Adrenal gland (tissue), 9 donors: ENCODE measurements at regions not wholly inside any gene's neighbourhood (a gene's known extent, or its start where the extent isn't known, plus 50 kb on each side); places are given as distances from the start of the nearest gene placed in this dataset.

Experiments used
- DNase-seq, 7 donors: peaks; one replicate each; pipeline ENCODE4 v3.0.0-alpha.2; 2019 to 2020
- H3K27ac ChIP-seq, 5 donors: fragments of 200-600 bp; sonication (generic) in 4 of 5; 1 replicate in 3 of 5; 2 replicates in 2 of 5; pipeline versions ENCODE4 v1.5.1 to v1.8.0; 2016 to 2020; ENCODE audit warnings: mild to moderate bottlenecking in 1 of 5
- H3K27me3 ChIP-seq: fragments of 200-600 bp; 2 replicates; pipeline ENCODE4 v1.8.0; 2021
- H3K36me3 ChIP-seq, 2 donors: fragments of 200-600 bp; replicated peaks in 1 of 2; 1 replicate in 1 of 2; 2 replicates in 1 of 2; pipeline versions ENCODE4 v1.5.1 to v1.8.0; 2018 to 2022
- H3K4me1 ChIP-seq, 2 donors: fragments of 200-600 bp; replicated peaks in 1 of 2; 1 replicate in 1 of 2; 2 replicates in 1 of 2; pipeline versions ENCODE4 v1.5.1 to v1.8.0; 2018 to 2021
- H3K4me3 ChIP-seq, 4 donors: fragments of 200-600 bp; sonication (generic) in 3 of 4; one replicate each; pipeline ENCODE4 v1.5.1; 2016 to 2018
- H3K9me3 ChIP-seq, 3 donors: fragments of 200-600 bp; sonication (generic) in 1 of 3; replicated peaks in 1 of 3; 1 replicate in 2 of 3; 2 replicates in 1 of 3; pipeline versions ENCODE4 v1.5.1 to v1.8.0; 2016 to 2021
- CTCF ChIP-seq, 6 experiments: fragments of 450-650 bp in 4 of 6; fragments of 200-600 bp in 2 of 6; sonication (generic) in 1 of 6; IDR thresholded peaks; 1 replicate in 5 of 6; 2 replicates in 1 of 6; pipeline versions ENCODE4 v1.5.1 to v1.8.0; 2016 to 2021; ENCODE audit warnings: antibody characterized with exemption in 6 of 6, mild to moderate bottlenecking in 2 of 6, moderate library complexity in 1 of 6
- POLR2A ChIP-seq, 2 donors: fragments of 450-650 bp; IDR thresholded peaks; one replicate each; pipeline ENCODE4 v1.6.1; 2017; ENCODE audit warnings: antibody characterized with exemption in 2 of 2, mild to moderate bottlenecking in 2 of 2, moderate library complexity in 1 of 2
- WGBS, 4 donors: extraction: QIAGEN DNeasy Blood & Tissue Kit in 2 of 4; methylation state at CpG; one replicate each; pipeline versions ENCODE4 v1.1.5 to v1.1.7; 2013 to 2017; 5-methylcytosine and 5-hydroxymethylcytosine counted together
- intact Hi-C, 2 donors: fragments of 100-400 bp; cut with DNase I; formaldehyde crosslinking; loops; one replicate each; pipeline versions ENCODE4 v1.14.1 to v1.15.0; 2022 to 2023
- donor health status: healthy with polysubstance abuse.
- donor health status: Bipolar disorder and iron deficiency.
- donor health status: DM: yes; HTN: yes; CAD: no.
- donor health status: DM: no; HTN: no; CAD: no.
- donor health status: DM: no; HTN: no; CAD: no.

DNA sequence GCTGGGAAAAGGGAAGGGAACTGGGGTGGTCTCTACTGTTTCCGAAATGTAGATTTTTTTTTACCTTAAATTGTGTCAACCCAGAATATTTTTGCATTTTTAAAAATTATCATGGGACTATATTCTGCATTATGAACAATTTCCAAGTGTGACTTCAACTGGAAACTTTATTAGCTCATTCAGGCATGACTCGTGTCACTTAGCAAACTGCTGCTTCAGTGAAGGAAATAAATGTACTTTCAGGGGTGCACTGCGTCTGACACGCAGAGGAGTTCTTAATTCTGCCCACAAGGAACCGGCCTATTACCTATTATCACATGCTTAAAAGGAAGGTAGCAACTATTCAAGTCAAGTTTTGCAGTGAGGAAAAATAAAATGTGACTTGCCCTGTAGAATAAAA lies 291.3 kb upstream of the PRDM1 start:
- Histone ChIP-seq H3K4me1 (peaks cover 38 to 50% of the 10 kb centered on the region in 2 donors), H3K4me3 (no peak overlapping the region), H3K27me3 (no peaks in the 10 kb centered on the region), H3K27ac (no peak overlapping the region), H3K9me3 (no peaks in the 10 kb centered on the region), H3K36me3 (no peaks in the 10 kb centered on the region)
- 87 to 93% (median 89%) methylated on average over 5 of the region's 5 CpGs for WGBS, 4 donors
- TF ChIP-seq CTCF (IDR thresholded peaks at IDR 0.05), result no peak
- TF ChIP-seq POLR2A (IDR thresholded peaks at IDR 0.05), result no peak
- intact Hi-C loops, result no loop called here
- no peak for DNase-seq

DNA sequence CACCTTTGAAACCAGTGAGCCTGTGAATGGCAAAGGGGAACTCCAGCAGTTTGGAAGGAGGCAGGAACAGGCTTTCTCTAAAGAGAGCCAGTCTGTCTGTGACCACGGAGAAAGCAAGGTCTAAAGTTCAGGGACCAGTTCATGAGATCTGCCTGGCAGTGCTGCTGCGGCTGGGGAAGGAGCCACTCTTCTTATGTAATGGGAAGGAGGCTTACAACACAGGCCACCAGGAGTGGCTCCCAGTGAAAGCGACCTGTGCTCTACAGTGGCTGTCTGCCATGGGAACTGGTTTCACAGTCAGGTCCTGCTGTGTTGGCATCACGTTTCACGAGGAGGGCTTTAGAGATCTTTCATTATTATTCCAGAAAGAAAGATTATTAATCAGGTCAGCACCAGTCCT lies 291.9 kb upstream of the PRDM1 start:
- DNase-seq, result peak; percentile 54 to 84 (median 73)
- intact Hi-C loops, result no loop called here
- TF ChIP-seq POLR2A (IDR thresholded peaks at IDR 0.05), result no peak
- TF ChIP-seq CTCF (IDR thresholded peaks at IDR 0.05), result no peak
- Histone ChIP-seq H3K27me3 (no peaks in the 10 kb centered on the region), H3K27ac (peak overlapping the region in 1 of 5 donors; percentile 22), H3K4me1 (peaks cover 36 to 49% of the 10 kb centered on the region in 2 donors), H3K36me3 (no peaks in the 10 kb centered on the region), H3K9me3 (no peaks in the 10 kb centered on the region), H3K4me3 (no peak overlapping the region)
- 13 to 27% (median 17%) methylated on average over 5 of the region's 5 CpGs for WGBS, 4 donors

DNA sequence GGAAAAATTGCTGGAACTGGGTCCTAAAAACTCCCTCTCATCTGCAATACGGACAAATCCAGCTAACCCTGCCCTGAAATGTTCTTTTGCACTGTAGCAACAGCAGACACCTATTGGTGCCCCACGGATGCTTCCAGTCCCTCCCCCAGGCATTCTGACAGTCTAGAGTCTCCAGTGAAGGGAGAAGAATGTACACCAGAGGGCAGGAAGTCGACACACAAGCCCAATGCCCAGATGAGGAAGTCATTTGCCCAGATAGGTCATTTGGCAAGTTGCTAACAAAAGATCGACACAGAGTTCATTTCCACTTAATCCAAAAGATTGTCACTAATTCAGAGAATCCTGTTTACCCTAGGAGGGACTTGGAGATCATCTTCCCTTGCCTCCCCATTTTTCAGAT lies 293.0 kb upstream of the PRDM1 start:
- Histone ChIP-seq H3K27me3 (no peaks in the 10 kb centered on the region), H3K36me3 (no peaks in the 10 kb centered on the region), H3K9me3 (no peaks in the 10 kb centered on the region), H3K27ac (no peak overlapping the region), H3K4me1 (peaks cover 25 to 39% of the 10 kb centered on the region in 2 donors), H3K4me3 (no peak overlapping the region)
- no peak for TF ChIP-seq POLR2A (IDR thresholded peaks at IDR 0.05)
- peak in 2 of 6 experiments; percentile 28 to 29 for TF ChIP-seq CTCF (IDR thresholded peaks at IDR 0.05)
- WGBS, 4 donors, result 52 to 67% (median 60%) methylated on average over 4 of the region's 4 CpGs
- DNase-seq, result peak in 2 of 7 donors; percentile 27 to 48
- intact Hi-C loops, result no loop called here

- no peaks in the 10 kb centered on the region for H3K36me3 ChIP-seq
- TF ChIP-seq POLR2A (IDR thresholded peaks at IDR 0.05) (no peak), CTCF (IDR thresholded peaks at IDR 0.05) (no peak)
- no peak overlapping the region for H3K4me3 ChIP-seq
- 53 to 57% (median 55%) methylated on average over 5 of the region's 5 CpGs for WGBS, 4 donors
- H3K27ac ChIP-seq, result no peak overlapping the region
- no peaks in the 10 kb centered on the region for H3K9me3 ChIP-seq
- H3K27me3 ChIP-seq, result no peaks in the 10 kb centered on the region
- intact Hi-C loops, result no loop called here
- no peak for DNase-seq
- H3K4me1 ChIP-seq, result peaks cover 11 to 27% of the 10 kb centered on the region in 2 donors
Measured at GRCh38 chr6:105791583-105792318, 294.4 kb upstream of the PRDM1 start.
